ENCODE measurements at regions not wholly inside any gene's neighbourhood (a gene's known extent, or its start where the extent isn't known, plus 50 kb on each side); places are given as distances from the start of the nearest gene placed in this dataset.

- no peak for DNase-seq (ENCODE audit: low spot score)
Observed at GRCh38 chr11:112465433-112466024, 204.9 kb upstream of the PLET1 start.

DNA sequence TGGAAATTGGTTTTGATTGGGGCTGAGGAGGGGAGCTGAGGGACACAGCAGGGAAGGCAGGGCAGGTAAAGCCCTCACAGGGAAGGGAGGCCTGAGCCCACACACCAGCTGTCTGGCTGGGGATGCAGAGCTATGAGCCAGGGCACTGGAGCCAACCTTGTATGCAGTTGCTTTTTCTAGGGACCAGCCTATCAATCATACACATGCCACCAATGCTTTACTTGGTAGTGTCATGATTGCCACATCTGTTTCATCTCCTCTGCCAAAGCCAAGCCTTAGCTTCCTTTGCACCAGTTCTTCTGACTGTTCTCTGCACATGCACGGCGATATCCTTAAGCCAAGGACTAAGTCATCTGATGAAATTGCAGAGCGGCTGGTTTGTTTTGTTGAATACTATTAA, 207.1 kb upstream of the PLET1 start:
- DNase-seq (ENCODE audit: low spot score), result no peak

DNA sequence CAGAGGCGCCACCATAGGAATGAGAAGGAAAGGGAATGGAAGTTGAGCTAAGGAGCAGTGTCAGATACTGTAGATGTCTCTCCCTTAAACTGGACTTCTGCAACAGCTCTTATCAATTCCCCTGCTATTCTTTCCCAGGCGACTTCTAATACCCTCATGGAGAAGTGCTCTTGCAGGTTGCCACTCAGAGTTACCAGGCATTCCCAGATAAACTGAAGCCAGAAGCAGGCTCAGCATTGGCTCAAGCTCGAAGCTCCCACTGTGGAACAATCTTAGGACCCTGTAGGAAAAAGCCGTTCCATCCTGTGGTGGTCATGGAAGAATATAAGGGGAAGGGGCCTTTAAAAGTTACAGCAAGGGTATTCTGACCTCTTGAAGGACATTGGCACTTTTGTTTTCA, 208.7 kb upstream of the PLET1 start:
- no peak for DNase-seq (ENCODE audit: low spot score)

- no peak for DNase-seq (ENCODE audit: low spot score)
Observed at GRCh38 chr11:112470355-112470754, 209.7 kb upstream of the PLET1 start.

GRCh38 chr11:112471731-112472130, 211.1 kb upstream of the PLET1 start:
- no peak for DNase-seq (ENCODE audit: low spot score)

GRCh38 chr11:112477152-112477551, 216.5 kb upstream of the PLET1 start:
- no peak for DNase-seq (ENCODE audit: low spot score)

GRCh38 chr11:112477581-112478317, 217.1 kb upstream of the PLET1 start:
- DNase-seq (ENCODE audit: low spot score), result no peak

GRCh38 chr11:112478806-112479205, 218.1 kb upstream of the PLET1 start:
- no peak for DNase-seq (ENCODE audit: low spot score)

DNA sequence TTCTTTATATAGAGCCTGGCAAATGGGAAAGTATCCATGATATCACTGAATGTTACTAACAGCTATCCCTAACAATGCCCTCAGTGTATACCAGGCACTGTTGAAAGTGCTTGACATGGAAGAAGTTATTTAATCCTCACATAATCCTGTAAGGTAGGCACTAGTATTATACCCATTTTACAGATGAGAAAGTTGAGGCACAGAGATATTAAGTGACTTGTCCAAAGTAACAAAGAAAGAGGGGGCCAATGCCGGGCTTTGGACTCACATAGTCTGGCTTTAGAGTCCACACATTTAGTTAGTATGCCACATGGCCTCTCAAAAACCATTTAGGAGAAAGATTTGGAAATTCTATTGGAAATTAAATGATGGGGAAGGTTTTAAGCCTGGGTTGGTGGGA, 220.8 kb upstream of the PLET1 start:
- DNase-seq (ENCODE audit: low spot score), result no peak

DNA sequence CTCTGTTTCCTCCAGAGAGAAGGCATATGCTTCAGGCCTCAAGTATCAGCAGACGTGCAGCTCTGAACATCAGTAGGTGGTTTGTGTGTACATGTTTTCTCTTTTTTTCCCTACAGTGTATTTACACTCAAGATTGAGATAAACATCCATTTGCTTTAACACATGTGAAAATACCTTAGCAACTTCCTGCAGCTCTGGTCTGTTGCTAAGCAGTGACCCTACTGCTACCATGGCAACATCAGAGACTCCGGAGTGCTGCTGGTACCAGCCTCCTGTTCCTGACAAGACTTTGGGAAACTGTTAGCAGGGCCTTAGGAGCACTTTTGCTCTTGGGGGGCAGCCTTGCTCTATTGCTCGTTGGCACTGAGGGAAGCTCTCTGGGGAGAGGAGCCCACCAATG, 221.2 kb upstream of the PLET1 start:
- DNase-seq (ENCODE audit: low spot score), result peak; percentile 59

GRCh38 chr11:112485280-112485679, 224.6 kb upstream of the PLET1 start:
- no peak for DNase-seq (ENCODE audit: low spot score)

DNA sequence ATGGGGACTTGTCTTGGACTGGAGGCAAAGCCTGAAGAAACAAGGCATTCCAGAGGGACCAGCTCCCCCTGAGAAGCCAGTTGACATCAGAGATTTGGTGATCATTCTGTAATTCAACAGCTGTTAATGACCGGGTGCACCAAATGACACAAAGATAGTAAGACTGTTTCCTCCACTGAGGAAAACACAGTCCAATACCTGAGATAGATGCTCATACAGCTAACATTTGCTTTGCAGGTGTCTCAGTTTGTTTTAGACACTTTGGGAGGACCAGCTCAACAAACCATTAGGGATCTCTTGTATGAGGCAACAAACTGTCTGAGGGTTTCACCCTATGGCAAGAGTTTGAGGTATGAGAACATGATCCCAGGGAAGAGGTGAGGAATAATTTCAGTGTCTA, 237.2 kb upstream of the PLET1 start:
- no peak for DNase-seq (ENCODE audit: low spot score)

DNA sequence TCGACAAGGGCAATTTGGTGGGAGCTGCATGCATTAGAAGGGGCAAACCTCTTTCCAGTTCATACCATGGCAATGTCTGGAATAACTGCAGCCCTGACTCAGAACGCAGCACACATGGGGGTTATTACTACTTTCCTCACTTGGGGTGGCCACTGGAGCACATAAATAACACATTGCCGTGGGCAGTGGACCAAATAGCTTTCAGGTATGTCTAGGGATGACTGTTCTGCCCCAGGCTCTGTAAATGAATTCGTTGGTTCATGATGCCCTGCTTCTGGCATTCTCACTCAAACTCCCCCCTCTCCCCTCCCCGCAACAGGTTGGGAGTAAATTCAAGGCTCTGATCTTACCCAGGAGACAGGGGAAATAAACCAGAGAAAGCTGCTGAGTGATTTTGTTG, 238.0 kb upstream of the PLET1 start:
- no peak for DNase-seq (ENCODE audit: low spot score)

DNA sequence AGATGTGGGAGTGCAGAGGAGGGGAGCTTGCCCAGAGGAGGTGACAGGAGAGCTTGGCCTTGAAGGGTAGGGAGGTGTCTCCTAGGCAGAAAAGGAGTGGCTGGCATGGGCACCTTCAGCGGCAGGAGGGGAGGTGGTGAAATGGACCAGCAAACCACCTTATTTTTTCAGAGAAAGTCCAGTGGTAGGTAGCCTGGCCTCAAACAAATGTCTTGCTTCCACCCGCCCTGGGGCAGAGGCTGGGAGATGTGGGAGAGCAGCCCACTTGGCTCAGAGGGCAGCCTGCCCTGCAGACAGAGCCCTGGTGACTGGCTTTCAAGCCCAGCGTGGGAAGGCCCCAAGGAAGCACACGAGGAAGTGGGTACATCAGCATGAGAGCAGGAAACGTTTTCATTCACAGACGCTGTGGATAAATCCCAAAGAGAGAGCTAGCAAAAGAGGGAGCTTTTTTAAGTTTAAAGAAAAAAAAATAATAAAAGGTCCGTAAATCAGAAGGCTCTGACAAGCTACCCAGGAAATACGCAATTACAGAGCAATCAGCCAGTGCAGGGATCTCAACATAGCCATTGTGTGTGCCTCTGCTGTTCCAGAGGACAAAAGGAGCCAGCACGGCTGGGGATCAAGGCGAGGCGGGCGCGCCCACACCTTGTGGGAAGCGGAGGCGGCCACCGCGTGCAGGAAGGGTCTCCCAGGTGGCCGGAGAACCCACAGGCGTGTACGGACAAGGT, 238.7 kb upstream of the PLET1 start:
- no peak for DNase-seq (ENCODE audit: low spot score)

DNA sequence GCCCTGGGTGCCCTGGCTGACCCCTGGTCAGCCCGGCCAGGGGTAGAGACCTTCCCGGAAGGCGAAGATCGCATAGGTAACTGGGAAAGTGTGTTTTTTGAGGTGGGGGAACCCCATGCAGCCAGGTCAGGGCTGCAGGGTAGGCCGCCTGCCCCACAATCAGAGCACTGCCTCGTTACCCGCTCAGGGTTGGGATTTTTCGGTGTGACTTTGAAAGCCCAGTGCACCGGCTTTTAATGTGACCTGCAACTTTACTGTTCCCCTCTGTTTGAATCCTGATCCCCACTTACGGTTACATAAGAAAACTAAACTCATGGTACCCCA, 239.2 kb upstream of the PLET1 start:
- DNase-seq (ENCODE audit: low spot score), result no peak

DNA sequence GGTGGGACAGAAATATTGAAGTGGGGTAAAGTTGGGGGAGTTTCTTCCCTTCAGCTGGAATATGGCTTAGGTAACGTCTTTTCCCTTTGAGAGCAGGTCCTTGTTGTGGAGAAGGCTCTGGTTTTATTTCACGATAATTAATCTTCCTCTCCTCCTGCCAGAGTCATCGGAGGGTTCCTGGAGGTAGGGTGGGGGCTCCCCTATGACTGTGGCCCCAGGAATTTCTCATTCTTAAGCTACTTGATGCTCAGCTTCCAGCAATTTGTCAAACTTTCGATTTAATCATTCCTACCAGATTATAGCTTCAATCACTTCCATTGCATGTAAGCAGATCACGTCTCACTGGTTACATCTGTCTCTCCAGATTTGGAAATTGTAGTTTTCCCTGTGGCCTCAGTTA, 242.8 kb upstream of the PLET1 start:
- DNase-seq (ENCODE audit: low spot score), result no peak

DNA sequence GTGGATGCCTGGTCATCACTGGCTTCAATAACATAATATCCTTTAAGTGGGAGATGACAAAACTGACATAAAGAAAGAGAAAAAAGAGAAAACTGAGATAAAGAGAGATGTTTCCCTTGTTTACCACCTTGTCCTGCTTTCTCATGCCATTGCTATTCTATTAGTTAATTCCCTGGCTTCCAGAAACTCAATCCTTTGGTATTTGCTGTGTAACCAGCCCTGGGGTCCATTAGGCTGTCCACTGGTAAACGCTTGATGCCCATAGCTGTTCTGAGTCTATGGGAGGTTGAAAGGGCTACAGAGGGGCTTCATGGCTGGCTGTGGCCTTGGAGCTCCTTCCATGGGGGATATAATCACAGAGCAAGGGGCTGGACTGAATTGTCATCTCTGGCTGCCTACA, 243.4 kb upstream of the PLET1 start:
- DNase-seq (ENCODE audit: low spot score), result no peak

GRCh38 chr11:112506852-112507251, 246.2 kb upstream of the PLET1 start:
- no peak for DNase-seq (ENCODE audit: low spot score)

GRCh38 chr11:112507281-112507680, 246.6 kb upstream of the PLET1 start:
- DNase-seq (ENCODE audit: low spot score), result no peak

DNA sequence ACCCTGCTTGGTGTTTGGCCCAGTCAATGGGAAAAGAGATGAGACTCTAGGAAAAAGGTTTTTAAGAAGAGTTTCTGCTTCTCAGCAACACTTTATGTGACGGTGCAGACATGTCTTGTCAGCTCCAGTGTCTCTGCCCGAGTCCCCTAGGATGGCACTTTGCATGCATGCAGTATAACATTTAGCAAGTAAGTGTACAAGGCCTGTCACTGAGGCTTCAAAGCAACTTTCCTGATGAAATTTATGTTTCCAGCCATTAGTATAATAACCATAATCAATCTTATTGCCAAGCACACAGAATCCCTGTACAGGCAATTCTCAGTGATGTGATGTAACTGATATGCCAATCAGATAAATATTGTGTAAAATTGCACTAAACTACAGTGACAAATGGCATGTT, 248.1 kb upstream of the PLET1 start:
- no peak for DNase-seq (ENCODE audit: low spot score)

DNA sequence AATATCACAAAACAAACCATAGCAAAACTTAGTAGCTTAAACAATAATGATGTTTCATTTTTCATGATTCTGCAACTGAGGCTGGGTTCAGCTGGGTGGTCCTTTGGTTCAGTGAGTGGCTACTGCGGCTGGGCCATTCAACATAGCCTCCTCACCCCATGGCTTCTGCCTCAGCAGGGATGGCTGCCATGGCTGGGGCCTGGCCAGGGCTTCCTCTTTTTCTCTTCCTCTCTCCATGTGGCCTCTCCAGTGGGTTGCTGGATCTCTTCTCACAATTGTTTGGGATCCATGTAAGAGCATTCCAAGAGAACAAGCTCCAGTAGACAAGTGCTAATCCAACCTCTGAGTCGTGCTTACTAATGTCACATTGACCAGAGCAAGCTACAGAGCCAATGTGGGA, 248.6 kb upstream of the PLET1 start:
- no peak for DNase-seq (ENCODE audit: low spot score)

DNA sequence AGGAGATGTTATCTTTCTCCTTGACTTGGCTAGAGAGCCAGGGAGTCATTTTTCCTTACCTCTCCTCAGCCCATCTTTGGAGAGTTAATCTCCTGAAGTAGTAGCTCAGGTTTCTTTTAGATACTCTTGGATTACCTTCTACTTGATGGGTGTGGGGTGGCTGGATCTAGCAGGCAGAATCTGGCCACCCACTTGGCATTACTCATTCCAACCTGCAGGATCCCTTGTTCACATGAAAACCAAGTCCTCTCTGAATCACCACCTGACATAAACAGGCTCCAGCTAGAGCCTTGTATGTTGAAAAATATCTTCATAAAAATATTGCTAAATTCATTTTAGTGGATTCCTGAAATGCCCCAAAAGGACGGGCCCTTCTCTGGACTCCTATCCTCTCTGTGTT, 250.6 kb upstream of the PLET1 start:
- DNase-seq (ENCODE audit: low spot score), result no peak

DNA sequence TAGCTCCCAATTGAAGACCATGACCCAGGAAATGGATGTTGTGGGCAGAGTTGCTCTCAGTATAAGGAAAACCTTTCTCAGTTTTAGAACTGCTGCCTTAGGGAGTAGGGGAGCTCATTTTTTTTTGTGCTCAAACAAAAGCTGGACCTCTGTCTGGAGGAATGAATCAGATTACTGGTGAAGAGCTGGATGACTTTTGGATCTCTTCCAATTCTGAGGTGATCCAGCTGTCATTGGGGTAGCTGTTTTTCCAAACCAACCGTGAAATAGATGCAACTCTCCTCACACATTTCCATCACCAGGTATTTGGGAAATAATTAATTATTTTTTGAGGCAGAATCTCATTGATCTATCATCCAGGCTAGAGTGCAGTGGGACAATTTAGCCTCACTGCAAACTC, 251.3 kb upstream of the PLET1 start:
- DNase-seq (ENCODE audit: low spot score), result no peak

GRCh38 chr11:112513417-112513816, 252.8 kb upstream of the PLET1 start:
- DNase-seq (ENCODE audit: low spot score), result no peak

Measured in Ammon's horn (tissue), 1 donor.